GM13977 (cell line): ENCODE measurements at regions not wholly inside any gene's neighbourhood (a gene's known extent, or its start where the extent isn't known, plus 50 kb on each side); places are given as distances from the start of the nearest gene placed in this dataset.

Experiments
- DNase-seq: peaks from one replicate; pipeline ENCODE4 v3.0.0; 2012; ENCODE audit warnings: low spot score
- in situ Hi-C: fragments of 300-500 bp; cut with MboI; formaldehyde crosslinking; loops from one replicate; pipeline ENCODE4 v1.12.0; 2022; ENCODE audit warnings: low sequenced_read_pairs, low pct_unique_long_range_greater_than_20kb, mixed read lengths, inconsistent platforms; ENCODE audit not compliant: unreplicated experiment
- TF ChIP-seq, protein P1 (sequence below): IDR thresholded peaks from 2 replicates; pipeline ENCODE4 v1.5.1; 2012; ENCODE audit warnings: mild to moderate bottlenecking, control low read depth; ENCODE audit not compliant: insufficient read depth; ENCODE audit errors: extremely low read depth, missing control alignments

DNA sequence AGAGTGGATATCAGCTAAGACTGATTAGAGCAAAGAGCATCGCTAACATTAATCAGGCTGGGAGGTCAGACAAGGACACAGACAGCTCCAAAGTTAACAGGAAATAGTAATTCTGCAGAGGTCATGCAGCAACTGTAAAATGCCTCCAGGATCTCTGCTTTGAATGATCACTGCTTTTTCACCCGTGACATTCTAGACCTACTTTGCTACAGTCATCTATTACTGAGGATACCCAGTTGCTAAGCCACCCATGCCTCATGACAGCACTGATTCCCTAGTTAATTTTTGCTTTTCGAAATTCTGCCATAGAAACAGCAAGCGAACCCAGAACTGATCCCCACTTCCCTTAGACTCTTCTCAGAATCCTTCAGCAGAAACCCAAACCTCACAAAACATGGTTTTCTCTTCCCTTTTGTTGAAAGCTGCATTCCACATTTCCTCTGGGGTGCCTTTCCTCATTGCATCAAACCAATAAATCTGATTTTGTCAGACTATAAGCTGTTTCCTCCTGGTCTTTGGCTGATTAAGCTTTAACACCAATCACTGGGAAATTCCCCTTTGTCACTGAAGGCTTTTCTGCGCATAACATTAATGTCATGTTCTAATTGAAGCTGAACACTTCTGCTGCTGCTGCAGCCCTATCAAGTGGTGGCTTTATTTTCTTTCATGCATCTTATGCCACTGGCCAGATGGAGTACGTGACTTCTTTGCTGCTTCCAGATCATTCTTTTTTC is 201.1 kb upstream of the CHD1 start:
- in situ Hi-C loops = no loop called here
- no peak for DNase-seq
- TF ChIP-seq, protein P1, sequence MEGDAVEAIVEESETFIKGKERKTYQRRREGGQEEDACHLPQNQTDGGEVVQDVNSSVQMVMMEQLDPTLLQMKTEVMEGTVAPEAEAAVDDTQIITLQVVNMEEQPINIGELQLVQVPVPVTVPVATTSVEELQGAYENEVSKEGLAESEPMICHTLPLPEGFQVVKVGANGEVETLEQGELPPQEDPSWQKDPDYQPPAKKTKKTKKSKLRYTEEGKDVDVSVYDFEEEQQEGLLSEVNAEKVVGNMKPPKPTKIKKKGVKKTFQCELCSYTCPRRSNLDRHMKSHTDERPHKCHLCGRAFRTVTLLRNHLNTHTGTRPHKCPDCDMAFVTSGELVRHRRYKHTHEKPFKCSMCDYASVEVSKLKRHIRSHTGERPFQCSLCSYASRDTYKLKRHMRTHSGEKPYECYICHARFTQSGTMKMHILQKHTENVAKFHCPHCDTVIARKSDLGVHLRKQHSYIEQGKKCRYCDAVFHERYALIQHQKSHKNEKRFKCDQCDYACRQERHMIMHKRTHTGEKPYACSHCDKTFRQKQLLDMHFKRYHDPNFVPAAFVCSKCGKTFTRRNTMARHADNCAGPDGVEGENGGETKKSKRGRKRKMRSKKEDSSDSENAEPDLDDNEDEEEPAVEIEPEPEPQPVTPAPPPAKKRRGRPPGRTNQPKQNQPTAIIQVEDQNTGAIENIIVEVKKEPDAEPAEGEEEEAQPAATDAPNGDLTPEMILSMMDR = no peak

DNA sequence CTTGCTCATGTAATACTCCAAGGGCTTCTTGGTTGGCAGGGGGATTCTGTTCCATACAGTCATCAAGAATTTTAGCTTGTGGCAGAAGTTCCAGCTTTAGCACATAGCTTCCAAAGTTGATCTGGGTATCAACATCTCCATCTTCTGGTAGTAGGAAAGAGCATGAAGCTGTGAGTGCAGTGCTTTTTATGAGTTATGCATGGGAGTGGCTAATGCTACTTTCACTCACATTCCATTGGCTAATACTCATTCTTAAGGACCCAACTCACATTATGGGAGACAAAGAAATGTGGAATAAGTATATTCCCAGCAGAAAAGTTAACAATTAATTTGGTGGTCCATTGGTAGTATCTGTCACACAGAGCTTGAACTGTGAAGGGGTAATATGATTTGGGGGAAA is 194.2 kb upstream of the CHD1 start:
- TF ChIP-seq, protein P1 = no peak
- no peak for DNase-seq
- in situ Hi-C loops = no loop called here

DNA sequence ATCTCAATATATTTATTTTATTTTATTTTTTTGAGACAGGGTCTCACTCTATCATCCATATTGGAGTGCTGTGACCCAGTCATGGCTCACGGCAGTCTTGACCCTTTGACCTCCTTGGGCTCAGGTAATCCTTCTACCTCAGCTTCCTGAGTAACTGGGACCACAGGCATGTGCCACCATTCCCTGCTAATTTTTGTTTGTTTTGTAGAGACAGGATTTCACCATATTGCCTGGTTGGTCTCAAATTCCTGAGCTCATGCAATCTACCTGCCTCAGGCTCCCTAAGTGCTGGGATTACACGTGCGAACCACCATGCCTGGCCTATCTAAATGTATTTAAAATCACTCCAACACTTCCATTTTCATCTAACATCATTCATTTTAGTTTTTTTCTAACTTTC is 190.5 kb upstream of the CHD1 start:
- TF ChIP-seq, protein P1 = no peak
- DNase-seq = no peak
- in situ Hi-C loops = no loop called here

DNA sequence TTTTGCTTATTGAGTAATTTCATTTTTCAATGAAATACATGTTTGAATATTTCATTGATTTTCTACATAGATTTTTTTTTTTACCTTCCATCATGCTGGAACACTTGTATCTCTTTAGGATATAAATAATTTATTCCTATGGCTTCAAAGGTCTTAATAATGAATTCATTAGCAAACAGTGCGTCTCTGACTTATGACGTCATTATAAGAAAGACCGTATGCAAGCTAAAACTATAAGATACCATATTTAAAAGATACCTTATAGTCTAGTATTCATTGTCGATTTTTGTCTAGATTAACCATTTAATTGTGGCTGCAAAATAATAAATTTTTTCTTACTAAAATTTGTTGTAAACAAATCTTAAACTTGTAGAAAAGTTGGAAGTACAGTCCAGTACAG is 187.7 kb upstream of the CHD1 start:
- in situ Hi-C loops = no loop called here
- TF ChIP-seq, protein P1 = no peak

DNA sequence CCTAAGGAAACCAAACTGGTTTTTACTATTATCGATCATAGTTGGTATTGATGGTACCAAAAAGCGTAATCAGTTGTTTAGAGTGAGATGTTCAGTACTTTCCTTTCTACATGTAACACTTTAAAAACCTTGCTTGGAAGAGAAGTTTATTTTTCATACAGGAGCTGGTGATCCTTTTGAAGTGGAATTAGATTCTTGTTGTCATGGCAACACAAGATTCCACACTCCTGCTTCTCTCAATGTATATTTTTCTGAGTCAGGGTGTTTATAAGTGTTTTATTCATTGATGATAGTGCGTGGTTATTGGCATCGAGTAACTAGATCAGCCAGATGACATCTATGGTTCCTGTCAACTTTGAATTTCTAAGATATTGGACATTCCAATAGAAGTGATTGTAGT is 181.1 kb upstream of the CHD1 start:
- DNase-seq = no peak
- in situ Hi-C loops = no loop called here
- TF ChIP-seq, protein P1 = no peak

More for the DNA sequence above, 187.7 kb upstream of the CHD1 start:
- no peak for DNase-seq

DNA sequence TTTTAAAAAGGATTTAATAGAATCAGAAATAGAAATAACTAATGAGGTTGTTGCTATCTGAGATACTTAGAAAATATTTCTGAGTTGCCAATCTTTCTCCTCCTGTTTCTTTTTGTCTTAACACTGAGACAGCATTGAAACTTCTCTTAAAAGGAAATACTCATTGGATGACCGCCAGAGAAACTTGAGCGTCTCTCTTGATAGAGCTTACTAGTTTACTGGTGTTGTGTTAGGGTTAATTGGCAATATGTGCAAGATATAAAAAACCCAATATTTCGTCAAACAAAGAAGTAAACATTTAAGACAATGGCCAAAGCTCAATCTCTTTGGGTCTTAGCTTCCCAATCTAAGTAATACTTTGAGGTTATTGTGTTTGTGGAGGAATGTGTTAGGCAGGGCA is 176.4 kb upstream of the CHD1 start:
- in situ Hi-C loops = no loop called here
- TF ChIP-seq, protein P1 = no peak
- DNase-seq = no peak
